ENCODE measurements at regions not wholly inside any gene's neighbourhood (a gene's known extent, or its start where the extent isn't known, plus 50 kb on each side); places are given as distances from the start of the nearest gene placed in this dataset.
"Not testable (repeated sequence)": the region's sequence is repeated elsewhere in the genome, so short reads cannot be mapped to it uniquely, and the experiment has no call there.

GRCh38 chr2:195548198-195548940 is 108.7 kb upstream of the SLC39A10 start:
- BruUV-seq (replicated peaks) = no TSS peak
- Histone ChIP-seq H3K27ac (ENCODE audit: control insufficient read depth, insufficient read depth) (no peak overlapping the region), H3K27me3 (replicated peaks in 1 of 2; ENCODE audit: control insufficient read depth in 2 of 2, insufficient read depth in 2 of 2, low read length in 1 of 2) (no peaks in the 10 kb centered on the region), H3K4me1 (ENCODE audit: control insufficient read depth, insufficient read depth, low read length) (no peaks in the 10 kb centered on the region), H3K4me3 (no peak overlapping the region), H4K20me1 (ENCODE audit: control insufficient read depth, insufficient read depth) (no peaks in the 10 kb centered on the region), H3K9me3 (replicated peaks; ENCODE audit: control insufficient read depth, insufficient read depth, low read length) (peaks cover 2% of the 10 kb centered on the region; the same call in 1 of the 3 replicates), H3K4me2 (ENCODE audit: control insufficient read depth, insufficient read depth) (no peak overlapping the region), H2AFZ (ENCODE audit: control insufficient read depth, low read depth, low read length) (no peak overlapping the region), H3K36me3 (ENCODE audit: control insufficient read depth in 2 of 2, insufficient read depth in 2 of 2, low read length in 1 of 2) (no peaks in the 10 kb centered on the region), H3K79me2 (ENCODE audit: control insufficient read depth, insufficient read depth, low read length) (no peaks in the 10 kb centered on the region), H3K9ac (ENCODE audit: control insufficient read depth, insufficient read depth, low read length) (no peak overlapping the region)
- in situ Hi-C loops (cut with MboI) (no loop called here), intact Hi-C loops (cut with micrococcal nuclease; ENCODE audit: unreplicated experiment) (no loop called here)
- WGBS (ENCODE audit: insufficient coverage, insufficient replicate concordance, low lambda C conversion rate, missing lambda C conversion rate) = 49% methylated on average over 4 of the region's 4 CpGs
- ChIA-PET RAD21 (ENCODE audit: unreplicated experiment) (interaction anchor here (1.2 kb wide), 1 partner anchor 13 kb away, joined by 4 read pairs; no protein-coding TSS in a partner anchor), SMC1A (ENCODE audit: uncharacterized antibody, unreplicated experiment) (interaction anchor here (0.9 to 19.9 kb wide), 3 partner anchors 9 to 27 kb away, joined by 3 to 435 read pairs (median 10); no protein-coding TSS in a partner anchor), POLR2A (interaction anchor here (0.7 kb wide), 1 partner anchor 10 kb away, joined by 3 read pairs; no protein-coding TSS in a partner anchor), CTCF (interaction anchor here (1.1 to 16.6 kb wide), 4 partner anchors 9 to 112 kb away, joined by 3 to 218 read pairs (median 6); no protein-coding TSS in a partner anchor)
- no peak for DNase-seq (ENCODE audit: low read depth, low spot score)
- ATAC-seq = no peak
- TF ChIP-seq MEF2B (IDR thresholded peaks at IDR 0.05; ENCODE audit: partially characterized antibody, poor library complexity, severe bottlenecking) (no peak), PML (IDR thresholded peaks at IDR 0.05; ENCODE audit: low read length) (no peak), BHLHE40 (IDR thresholded peaks at IDR 0.05; ENCODE audit: borderline replicate concordance in 1 of 2, low read depth in 2 of 2, low read length in 1 of 2) (no peak), MTA3 (IDR thresholded peaks at IDR 0.05; ENCODE audit: borderline replicate concordance, low read length) (no peak), CHD1 (IDR thresholded peaks at IDR 0.05; ENCODE audit: low read depth, low read length) (no peak), IRF4 (IDR thresholded peaks at IDR 0.05; ENCODE audit: low read depth, low read length) (no peak), MTA2 (IDR thresholded peaks at IDR 0.05; ENCODE audit: low read depth) (no peak), CHD4 (IDR thresholded peaks at IDR 0.05) (no peak), NFYB (IDR thresholded peaks at IDR 0.05; ENCODE audit: insufficient read depth, low read depth, low read length) (no peak)
- no peak for FAIRE-seq

- BruUV-seq (replicated peaks); H4K20me1 ChIP-seq (ENCODE audit: control insufficient read depth, insufficient read depth); intact Hi-C loops (cut with micrococcal nuclease; ENCODE audit: unreplicated experiment); H3K27me3 ChIP-seq (replicated peaks in 1 of 2; ENCODE audit: control insufficient read depth in 2 of 2, insufficient read depth in 2 of 2, low read length in 1 of 2); H3K4me3 ChIP-seq; DNase-seq (ENCODE audit: low read depth, low spot score); FAIRE-seq; H3K79me2 ChIP-seq (ENCODE audit: control insufficient read depth, insufficient read depth, low read length); H3K9ac ChIP-seq (ENCODE audit: control insufficient read depth, insufficient read depth, low read length); H3K9me3 ChIP-seq (replicated peaks; ENCODE audit: control insufficient read depth, insufficient read depth, low read length); H2AFZ ChIP-seq (ENCODE audit: control insufficient read depth, low read depth, low read length); in situ Hi-C loops (cut with MboI); ATAC-seq; H3K36me3 ChIP-seq (ENCODE audit: control insufficient read depth in 2 of 2, insufficient read depth in 2 of 2, low read length in 1 of 2); H3K4me1 ChIP-seq (ENCODE audit: control insufficient read depth, insufficient read depth, low read length); H3K27ac ChIP-seq (ENCODE audit: control insufficient read depth, insufficient read depth); H3K4me2 ChIP-seq (ENCODE audit: control insufficient read depth, insufficient read depth): not testable (repeated sequence)
- ChIA-PET RAD21 (ENCODE audit: unreplicated experiment) (interaction anchor here (1.1 kb wide), 1 partner anchor 14 kb away, joined by 3 read pairs; no protein-coding TSS in a partner anchor), SMC1A (ENCODE audit: uncharacterized antibody, unreplicated experiment) (interaction anchor here (1.3 to 19.9 kb wide), 3 partner anchors 9 to 12 kb away, joined by 4 to 435 read pairs (median 10); no protein-coding TSS in a partner anchor), POLR2A (interaction anchor here (0.6 to 1.4 kb wide), 2 partner anchors 11 to 14 kb away, joined by 3 read pairs; no protein-coding TSS in a partner anchor), CTCF (interaction anchor here (1.4 to 16.6 kb wide), 3 partner anchors 10 to 113 kb away, joined by 5 to 218 read pairs (median 7); no protein-coding TSS in a partner anchor)
- 93% methylated on average over 42 of the region's 47 CpGs for WGBS (ENCODE audit: insufficient coverage, insufficient replicate concordance, low lambda C conversion rate, missing lambda C conversion rate)
These were observed 109.7 kb upstream of the SLC39A10 start for GRCh38 chr2:195547268-195547840.

Measured in GM12878 (cell line).